Upper lobe of right lung (tissue), 1 donor: ENCODE measurements at regions not wholly inside any gene's neighbourhood (a gene's known extent, or its start where the extent isn't known, plus 50 kb on each side); places are given as distances from the start of the nearest gene placed in this dataset.
A peak's percentile ranks its signal among the peaks of the same experiment; 100 is the strongest.

Experiments
- ATAC-seq: fragments of 200-7000 bp; cut with Tn5 transposase; one replicate; pipeline ENCODE4 v1.9.1; 2020; ENCODE audit warnings: mild to moderate bottlenecking, moderate library complexity
- DNase-seq: peaks from one replicate; pipeline ENCODE4 v3.0.0-alpha.2; 2020
- H3K27ac ChIP-seq: fragments of 200-600 bp; one replicate; pipeline ENCODE4 v1.8.0; 2022
- H3K27me3 ChIP-seq: fragments of 200-600 bp; one replicate; pipeline ENCODE4 v1.8.0; 2022; ENCODE audit warnings: mild to moderate bottlenecking
- H3K36me3 ChIP-seq: fragments of 200-600 bp; one replicate; pipeline ENCODE4 v1.8.0; 2022
- H3K4me1 ChIP-seq: fragments of 200-600 bp; one replicate; pipeline ENCODE4 v1.8.0; 2022
- H3K4me3 ChIP-seq: fragments of 200-600 bp; one replicate; pipeline ENCODE4 v1.8.0; 2022; ENCODE audit warnings: mild to moderate bottlenecking
- H3K9me3 ChIP-seq: fragments of 200-600 bp; one replicate; pipeline ENCODE4 v1.8.0; 2022
- CTCF ChIP-seq: fragments of 200-600 bp; IDR thresholded peaks from one replicate; pipeline ENCODE4 v1.8.0; 2022; ENCODE audit warnings: antibody characterized with exemption
- intact Hi-C: fragments of 100-400 bp; cut with DNase I; formaldehyde crosslinking; loops from one replicate; pipeline ENCODE4 v1.11.0; 2022
- donor health status: DM: no; HTN: yes; CAD: no; lungs with severe emphysema.

GRCh38 chr5:82338771-82339373, 60.7 kb upstream of the RPS23 start:
- ATAC-seq = no peak
- H3K4me3 ChIP-seq = no peak overlapping the region
- H3K9me3 ChIP-seq = no peaks in the 10 kb centered on the region
- no peak for DNase-seq
- no peak overlapping the region for H3K27ac ChIP-seq
- TF ChIP-seq CTCF = no peak
- peaks cover 3% of the 10 kb centered on the region for H3K4me1 ChIP-seq
- H3K27me3 ChIP-seq = no peaks in the 10 kb centered on the region
- no peaks in the 10 kb centered on the region for H3K36me3 ChIP-seq
- intact Hi-C loops = no loop called here

GRCh38 chr5:82336959-82337351, 58.8 kb upstream of the RPS23 start:
- Histone ChIP-seq H3K4me1 (peaks cover 3% of the 10 kb centered on the region), H3K27ac (no peak overlapping the region), H3K9me3 (no peaks in the 10 kb centered on the region), H3K4me3 (no peak overlapping the region), H3K36me3 (no peaks in the 10 kb centered on the region), H3K27me3 (no peaks in the 10 kb centered on the region)
- ATAC-seq (no peak), DNase-seq (no peak)
- TF ChIP-seq CTCF = no peak
- intact Hi-C loops = no loop called here

- no peaks in the 10 kb centered on the region for H3K9me3 ChIP-seq
- intact Hi-C loops = no loop called here
Observed at GRCh38 chr5:82336226-82336958, 58.2 kb upstream of the RPS23 start.

GRCh38 chr5:82335806-82336205, 57.7 kb upstream of the RPS23 start:
- no peak for TF ChIP-seq CTCF
- DNase-seq (no peak), ATAC-seq (no peak)
- no peak overlapping the region for H3K27ac ChIP-seq
- intact Hi-C loops = no loop called here
- H3K4me1 ChIP-seq = peaks cover 3% of the 10 kb centered on the region
- H3K27me3 ChIP-seq = no peaks in the 10 kb centered on the region
- no peaks in the 10 kb centered on the region for H3K36me3 ChIP-seq
- H3K4me3 ChIP-seq = no peak overlapping the region
- H3K9me3 ChIP-seq = no peaks in the 10 kb centered on the region

More at GRCh38 chr5:82336226-82336958, 58.2 kb upstream of the RPS23 start:
- Histone ChIP-seq H3K4me1 (peaks cover 3% of the 10 kb centered on the region), H3K27me3 (no peaks in the 10 kb centered on the region), H3K27ac (no peak overlapping the region), H3K4me3 (no peak overlapping the region), H3K36me3 (no peaks in the 10 kb centered on the region)
- ATAC-seq (no peak), DNase-seq (no peak)
- TF ChIP-seq CTCF = no peak

GRCh38 chr5:82334856-82335255, 56.7 kb upstream of the RPS23 start:
- H3K4me3 ChIP-seq = no peak overlapping the region
- intact Hi-C loops = no loop called here

More at GRCh38 chr5:82334856-82335255, 56.7 kb upstream of the RPS23 start:
- no peak for TF ChIP-seq CTCF
- H3K9me3 ChIP-seq = no peaks in the 10 kb centered on the region
- DNase-seq = no peak
- no peaks in the 10 kb centered on the region for H3K27me3 ChIP-seq
- H3K36me3 ChIP-seq = no peaks in the 10 kb centered on the region
- peak; percentile 81 for ATAC-seq
- peaks cover 3% of the 10 kb centered on the region for H3K4me1 ChIP-seq
- H3K27ac ChIP-seq = peak overlapping the region; percentile 64
